ENCODE measurements at regions not wholly inside any gene's neighbourhood (a gene's known extent, or its start where the extent isn't known, plus 50 kb on each side); places are given as distances from the start of the nearest gene placed in this dataset.
"Not testable (repeated sequence)": the region's sequence is repeated elsewhere in the genome, so short reads cannot be mapped to it uniquely, and the experiment has no call there.

DNA sequence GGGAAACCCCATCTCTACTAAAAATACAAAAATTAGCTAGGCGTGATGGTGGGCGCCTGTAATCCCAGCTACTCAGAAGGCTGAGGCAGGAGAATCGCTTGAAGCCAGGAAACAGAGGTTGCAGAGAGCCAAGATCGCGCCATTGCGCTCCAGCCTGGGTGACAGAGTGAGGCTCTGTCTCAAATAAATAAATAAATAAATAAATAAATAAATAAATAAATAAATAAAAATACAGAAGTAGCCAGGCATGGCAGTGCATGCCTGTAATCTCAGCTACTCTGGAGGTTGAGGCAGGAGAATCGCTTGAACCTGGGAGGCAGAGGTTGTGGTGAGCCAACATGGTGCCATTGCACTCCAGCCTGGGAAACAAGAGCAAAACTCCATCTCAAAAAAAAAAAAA lies 1068.7 kb upstream of the CITED2 start:
- in situ Hi-C loops (cut with HindIII; ENCODE audit: low sequenced_read_pairs): not testable (repeated sequence)

DNA sequence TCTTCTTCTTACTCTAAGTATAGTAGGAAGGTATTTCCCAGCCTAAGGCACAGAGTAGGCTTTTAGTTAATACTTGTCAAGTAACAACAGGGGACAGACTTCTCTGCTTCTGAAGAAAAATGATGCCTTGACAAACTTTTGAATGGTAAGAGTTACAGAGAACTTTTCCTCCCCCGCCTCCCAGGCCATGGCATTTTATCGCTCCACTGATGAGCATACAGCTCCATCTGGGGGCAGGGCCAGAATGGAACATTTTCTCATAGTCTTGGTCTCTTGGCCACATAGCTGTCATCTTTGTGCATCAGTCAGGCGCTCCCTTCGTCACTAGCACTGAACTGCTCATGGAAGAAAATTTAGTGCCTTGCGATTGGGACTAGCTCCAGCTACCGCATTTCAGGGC lies 1066.8 kb upstream of the CITED2 start:
- in situ Hi-C loops (cut with HindIII; ENCODE audit: low sequenced_read_pairs): no loop called here

DNA sequence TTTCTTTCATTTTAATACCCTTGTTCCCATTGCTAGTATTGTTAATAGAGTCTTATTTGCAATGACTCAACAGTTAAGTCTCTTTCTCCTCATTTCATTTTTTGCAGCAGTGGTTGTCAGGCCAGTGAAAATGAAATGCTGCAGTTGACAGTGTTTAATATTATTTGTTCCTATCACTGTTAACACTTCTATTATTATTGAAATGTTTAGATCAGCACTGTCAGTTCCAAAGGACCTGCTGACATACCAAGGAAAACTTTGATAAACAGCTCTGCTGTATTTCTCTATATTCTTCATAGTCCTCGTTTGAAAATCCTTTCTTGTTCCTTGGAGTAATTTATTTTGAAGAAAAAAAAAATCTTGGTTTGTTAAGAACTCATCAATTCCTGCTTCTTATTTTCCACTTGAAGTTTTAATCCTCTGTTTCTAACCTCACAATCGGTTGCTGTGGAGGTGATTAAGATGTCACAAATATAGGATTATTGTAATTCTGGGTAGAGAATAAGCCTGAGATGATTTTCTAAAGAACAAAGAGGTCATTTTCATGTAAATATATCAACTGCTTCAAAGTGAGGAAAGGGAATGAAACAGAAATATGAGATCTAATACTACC lies 1065.9 kb upstream of the CITED2 start:
- in situ Hi-C loops (cut with HindIII; ENCODE audit: low sequenced_read_pairs): no loop called here

DNA sequence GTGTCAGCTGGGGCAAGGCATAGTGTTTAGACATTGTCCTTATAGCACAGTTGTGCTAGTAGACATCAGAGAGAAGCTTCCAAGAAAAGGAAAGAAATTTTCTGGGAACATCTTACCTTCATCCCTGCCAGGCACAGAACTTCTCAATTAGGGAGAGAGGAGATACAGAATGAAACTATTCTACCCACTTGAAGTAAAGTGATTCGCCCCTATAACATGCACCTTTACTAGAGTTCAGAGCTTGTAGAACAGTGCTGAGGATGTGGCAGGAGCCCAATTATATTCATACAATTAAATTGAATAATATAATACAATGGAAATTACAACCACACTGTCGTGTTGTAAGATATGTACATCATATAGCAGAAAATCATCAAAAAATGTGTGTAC lies 1063.9 kb upstream of the CITED2 start:
- in situ Hi-C loops (cut with HindIII; ENCODE audit: low sequenced_read_pairs): no loop called here

DNA sequence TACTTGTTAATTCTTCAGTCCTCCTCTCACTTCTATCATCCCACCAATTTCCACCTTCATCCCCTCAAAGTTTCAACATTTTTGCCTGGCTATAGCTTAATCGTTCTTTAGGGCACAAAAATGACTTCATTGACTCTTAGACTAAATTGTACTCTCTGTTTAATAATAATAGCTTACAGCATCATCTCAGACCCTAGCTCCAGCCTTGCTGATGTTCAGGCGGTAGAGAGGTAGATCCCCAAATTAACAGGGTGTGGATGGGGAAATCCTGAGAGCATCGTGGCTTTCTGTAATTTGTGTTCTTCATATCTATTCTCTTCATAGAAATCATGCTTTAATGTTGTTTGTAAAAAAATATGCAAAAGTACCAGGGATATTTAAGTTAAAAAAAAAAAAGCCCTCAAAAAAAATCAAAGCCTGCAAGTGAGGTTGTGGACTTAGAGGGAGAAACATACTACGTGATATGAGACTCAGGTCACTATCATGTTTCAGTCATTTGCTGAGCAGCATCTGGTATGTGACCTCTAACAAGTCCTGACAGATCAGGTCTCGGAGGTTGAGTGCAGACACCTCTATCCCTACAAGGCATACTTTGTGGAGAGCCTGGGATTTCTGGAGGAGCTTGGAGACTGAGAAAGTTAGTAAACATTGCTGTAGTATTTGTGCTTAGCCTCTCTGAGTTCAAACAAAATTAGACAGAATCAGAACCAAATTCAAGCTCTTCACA lies 1063.3 kb upstream of the CITED2 start:
- in situ Hi-C loops (cut with HindIII; ENCODE audit: low sequenced_read_pairs): no loop called here

DNA sequence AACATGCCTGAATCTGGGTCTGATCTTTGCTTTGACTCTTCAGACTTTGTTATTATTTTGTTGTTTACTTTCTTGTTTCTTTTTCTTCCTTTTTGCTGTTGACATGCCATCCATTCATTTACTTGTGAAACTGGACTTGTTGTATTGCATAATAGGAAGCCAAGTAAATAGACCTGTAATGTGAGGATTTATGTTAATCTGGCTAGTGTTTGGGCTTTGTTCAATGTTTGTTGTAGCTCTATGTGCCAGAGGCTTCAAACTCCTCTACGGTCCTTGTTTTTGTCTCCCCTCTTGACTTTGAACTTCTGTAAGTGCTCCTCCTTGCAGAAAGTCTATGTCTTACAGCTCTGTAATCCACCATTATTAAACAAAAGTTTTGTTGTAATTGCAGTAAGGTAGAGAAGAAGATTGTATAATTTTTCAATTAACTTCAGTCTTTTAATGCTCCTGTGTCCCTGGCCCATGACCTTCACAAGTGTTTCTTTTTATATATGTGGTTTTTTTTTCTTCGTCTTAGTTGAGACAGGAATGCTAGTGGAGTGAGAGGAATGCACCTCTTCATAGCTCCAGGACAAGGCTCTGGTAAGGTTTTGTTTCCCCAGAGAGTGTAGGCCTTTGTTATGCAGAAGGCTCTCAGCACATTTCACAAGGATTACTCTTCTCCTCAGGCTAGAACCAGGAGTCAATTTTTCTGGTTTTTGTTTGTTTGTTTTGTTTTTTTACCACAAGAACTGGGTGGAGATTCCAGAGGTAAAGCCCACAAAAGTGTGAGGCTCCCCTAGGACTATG lies 1061.8 kb upstream of the CITED2 start:
- in situ Hi-C loops (cut with HindIII; ENCODE audit: low sequenced_read_pairs): no loop called here

DNA sequence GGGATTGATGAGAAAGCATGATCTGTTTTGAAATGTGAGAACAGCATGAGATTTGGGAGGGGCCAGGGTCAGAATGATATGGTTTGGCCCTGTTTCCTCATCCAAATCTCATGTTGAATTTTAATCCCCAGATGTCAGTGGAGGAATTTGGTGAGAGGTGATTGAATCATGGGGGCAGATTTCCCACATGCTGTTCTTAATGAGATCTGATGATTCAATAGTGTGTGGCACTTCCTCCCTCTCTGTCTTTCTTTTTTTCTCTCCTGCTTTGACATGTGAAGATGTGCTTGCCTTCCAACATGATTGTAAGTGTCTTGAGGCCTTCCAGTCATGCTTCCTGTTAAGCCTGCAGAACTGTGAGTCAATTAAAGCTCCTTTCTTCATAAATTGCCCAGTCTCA lies 1060.3 kb upstream of the CITED2 start:
- in situ Hi-C loops (cut with HindIII; ENCODE audit: low sequenced_read_pairs): no loop called here

DNA sequence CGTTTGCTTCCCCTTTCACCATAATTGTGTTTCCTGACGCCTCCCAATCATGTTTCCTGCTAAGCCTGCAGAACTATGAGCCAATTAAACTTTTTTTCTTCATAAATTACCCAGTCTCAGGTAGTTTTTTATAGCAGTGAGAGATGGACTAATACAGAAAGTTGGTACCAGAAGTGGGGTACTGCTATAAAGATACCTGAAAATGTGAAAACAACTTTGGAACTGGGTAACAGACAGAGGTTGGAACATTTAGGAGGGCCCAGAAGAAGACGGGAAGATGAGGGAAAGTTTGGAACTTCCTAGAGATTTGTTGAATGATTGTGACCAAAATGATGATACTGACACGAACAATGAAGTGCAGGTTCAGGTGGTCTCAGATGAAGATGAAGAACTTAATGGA lies 1058.6 kb upstream of the CITED2 start:
- in situ Hi-C loops (cut with HindIII; ENCODE audit: low sequenced_read_pairs): no loop called here

DNA sequence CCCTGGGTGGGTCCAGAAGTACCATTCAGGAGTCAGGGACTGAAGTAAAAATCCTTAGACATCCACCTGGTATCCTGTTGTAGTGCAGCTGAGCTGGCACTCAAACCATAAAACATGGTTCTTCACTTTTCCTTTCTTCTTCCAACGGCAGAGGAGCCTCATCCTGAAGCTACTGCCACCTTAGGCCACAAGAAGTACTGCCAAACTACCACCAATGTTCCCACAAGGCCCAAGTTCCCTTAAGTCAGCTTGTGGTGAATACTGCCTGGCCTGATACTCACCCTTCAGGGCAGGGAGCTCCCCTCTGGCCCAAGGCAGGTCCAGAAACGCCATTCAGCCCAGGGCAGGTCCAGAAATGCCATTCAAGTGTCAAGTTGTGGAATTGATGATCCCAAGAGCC lies 1053.4 kb upstream of the CITED2 start:
- in situ Hi-C loops (cut with HindIII; ENCODE audit: low sequenced_read_pairs): no loop called here

DNA sequence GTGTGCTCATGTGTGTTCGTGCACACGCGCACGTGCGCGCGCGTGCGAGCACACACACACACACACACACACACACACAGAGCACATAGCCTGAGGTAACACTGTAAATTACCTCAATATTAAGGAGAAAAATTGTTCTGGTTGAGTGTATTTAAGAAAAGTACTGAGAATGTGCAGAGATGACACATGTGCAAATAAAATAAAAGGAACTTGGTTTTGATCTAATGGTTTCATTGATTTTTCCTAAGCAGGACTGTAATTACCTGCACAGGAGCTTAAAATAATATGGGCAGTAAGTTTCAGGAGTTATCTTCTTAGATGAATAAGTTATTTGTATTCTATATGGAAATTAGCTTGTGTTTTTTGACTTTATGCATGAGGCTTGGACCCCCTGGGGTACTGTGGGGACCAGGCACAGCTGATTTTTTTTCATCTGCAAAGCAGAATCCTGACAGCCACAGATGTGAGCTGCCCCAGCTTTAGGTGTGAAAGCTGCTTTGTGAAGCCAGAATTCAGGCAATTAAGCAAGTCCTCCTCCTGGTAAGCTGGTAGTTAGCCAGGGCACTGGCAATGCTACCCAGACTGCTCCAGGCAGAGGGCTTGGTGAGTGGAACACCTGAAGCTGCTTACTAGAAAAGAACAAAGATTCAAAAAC lies 1040.6 kb upstream of the CITED2 start:
- in situ Hi-C loops (cut with HindIII; ENCODE audit: low sequenced_read_pairs): no loop called here

DNA sequence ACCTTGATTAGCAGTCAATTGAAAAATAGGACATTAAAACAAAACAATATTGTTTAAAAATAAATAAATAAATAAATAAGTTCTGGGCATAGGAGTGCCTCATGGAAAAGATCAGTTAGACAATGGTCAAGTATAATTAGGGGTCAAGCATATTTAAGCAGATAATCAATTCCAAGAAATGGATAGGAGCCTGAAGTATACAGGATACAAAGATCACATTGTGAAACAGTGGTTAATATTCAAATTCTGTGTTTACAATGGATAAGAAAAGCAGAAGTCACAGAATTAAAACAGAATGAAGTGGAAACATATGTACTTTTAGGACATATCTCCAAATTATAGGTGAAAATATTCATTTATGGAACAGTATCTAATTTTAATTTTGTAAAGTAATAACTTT lies 1028.6 kb upstream of the CITED2 start:
- in situ Hi-C loops (cut with HindIII; ENCODE audit: low sequenced_read_pairs): no loop called here

DNA sequence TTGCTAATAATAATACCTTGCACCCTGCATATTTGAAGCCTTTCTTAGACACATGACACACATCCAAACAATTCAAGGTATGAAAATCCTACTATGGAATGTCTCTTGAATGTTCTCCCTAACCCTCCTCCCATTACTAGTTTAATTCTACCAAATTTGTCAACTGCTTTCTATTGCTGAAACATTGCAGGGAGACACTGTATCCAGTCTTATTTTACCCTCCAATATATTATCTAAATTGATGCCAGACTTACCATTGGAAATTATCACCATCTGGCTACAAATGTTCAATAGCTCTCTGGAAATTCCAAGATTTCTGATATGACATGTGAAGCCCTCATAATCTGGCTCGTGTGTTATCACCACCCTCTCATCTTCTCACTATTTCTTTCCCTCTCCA lies 1027.3 kb upstream of the CITED2 start:
- in situ Hi-C loops (cut with HindIII; ENCODE audit: low sequenced_read_pairs): no loop called here

DNA sequence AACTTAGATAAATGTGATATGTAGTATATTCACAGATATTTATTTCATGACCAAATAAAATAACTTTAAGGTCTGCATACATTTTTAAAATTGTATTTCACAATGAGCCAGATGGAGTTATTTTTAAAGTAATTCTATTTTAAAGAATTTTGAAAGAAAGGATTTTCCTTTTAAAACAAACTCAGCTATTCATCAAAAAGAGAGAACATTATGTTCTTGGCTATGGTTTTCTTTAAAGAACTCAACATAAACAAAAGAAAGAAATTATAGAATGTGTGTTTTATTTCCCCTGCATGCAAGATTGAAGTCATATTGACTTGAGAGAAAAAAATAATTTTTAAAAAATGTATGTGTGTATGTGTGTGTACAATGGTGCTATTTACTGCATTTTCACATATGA lies 1023.6 kb upstream of the CITED2 start:
- in situ Hi-C loops (cut with HindIII; ENCODE audit: low sequenced_read_pairs): no loop called here

DNA sequence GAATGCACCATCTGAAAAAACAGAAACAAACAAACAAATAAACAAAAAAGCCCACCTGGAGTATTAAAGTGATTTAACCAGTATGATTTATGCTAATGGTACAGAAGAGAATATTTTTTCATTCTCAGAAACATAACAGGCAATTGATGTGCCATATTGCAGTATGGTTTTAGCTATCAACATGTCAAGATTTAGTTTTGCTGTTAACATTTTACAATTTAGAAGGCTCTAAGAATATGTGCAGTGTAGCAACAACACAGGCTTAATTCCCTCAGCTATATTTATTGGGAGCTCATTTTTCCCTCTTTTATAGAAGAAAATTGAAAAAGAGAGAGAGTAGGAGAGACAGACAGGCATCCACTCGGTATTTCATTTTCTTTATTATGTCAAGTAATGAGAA lies 1022.7 kb upstream of the CITED2 start:
- in situ Hi-C loops (cut with HindIII; ENCODE audit: low sequenced_read_pairs): no loop called here

DNA sequence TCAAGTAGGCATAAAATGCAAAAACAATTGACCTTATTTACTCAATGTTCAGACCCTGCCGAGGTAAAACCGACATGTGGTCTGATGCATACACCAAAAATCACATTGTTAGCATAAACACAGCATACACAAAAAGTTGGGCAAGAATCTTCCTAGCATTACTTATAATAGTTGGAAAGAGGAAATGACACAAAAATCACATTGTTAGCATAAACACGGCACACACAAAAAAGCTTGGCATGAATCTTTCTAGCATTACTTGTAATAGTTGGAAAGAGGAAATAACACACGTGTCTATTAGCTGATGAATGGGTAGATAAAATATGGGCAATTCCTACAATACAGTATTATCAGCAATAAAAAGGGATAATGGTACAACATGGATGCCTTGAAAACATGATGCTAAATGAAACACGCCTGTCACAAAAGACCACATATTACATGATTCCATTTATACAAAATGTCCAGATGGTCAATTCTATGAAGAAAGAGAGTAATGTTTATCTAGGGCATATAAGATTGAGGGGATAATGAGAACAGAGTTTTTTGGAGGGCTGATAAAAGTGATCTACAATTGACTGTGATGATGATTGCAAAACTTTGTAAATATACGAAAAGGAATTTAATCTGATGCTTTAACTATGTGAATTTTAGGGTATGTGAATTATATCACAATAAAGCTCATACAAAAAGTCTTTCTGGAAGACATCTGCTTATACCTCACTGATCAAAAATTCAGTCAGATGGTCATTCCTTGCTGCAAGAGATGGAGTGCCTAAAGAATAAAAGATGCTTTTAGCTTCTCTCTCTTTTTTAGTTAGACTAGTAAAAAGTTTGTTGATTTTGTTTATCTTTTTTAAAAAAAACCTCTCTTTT lies 1019.5 kb upstream of the CITED2 start:
- in situ Hi-C loops (cut with HindIII; ENCODE audit: low sequenced_read_pairs): no loop called here

DNA sequence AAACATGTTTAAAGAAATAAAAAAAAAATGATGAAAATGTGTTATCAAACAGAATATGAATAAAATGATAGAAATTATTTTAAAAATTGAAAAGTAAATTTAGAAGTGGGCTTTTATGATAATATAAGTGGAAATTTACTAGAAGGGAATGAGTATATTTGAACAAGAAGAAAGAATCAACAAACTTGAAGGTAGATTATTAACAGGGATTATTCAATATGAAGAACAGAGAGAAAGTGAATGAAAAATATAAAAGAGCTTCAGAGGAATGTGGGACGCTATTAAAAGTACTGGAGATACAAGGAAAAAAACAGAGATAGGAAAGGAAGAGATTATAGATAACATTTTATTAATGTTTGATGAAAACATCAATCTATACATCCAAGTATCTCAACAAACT lies 1014.4 kb upstream of the CITED2 start:
- in situ Hi-C loops (cut with HindIII; ENCODE audit: low sequenced_read_pairs): no loop called here

DNA sequence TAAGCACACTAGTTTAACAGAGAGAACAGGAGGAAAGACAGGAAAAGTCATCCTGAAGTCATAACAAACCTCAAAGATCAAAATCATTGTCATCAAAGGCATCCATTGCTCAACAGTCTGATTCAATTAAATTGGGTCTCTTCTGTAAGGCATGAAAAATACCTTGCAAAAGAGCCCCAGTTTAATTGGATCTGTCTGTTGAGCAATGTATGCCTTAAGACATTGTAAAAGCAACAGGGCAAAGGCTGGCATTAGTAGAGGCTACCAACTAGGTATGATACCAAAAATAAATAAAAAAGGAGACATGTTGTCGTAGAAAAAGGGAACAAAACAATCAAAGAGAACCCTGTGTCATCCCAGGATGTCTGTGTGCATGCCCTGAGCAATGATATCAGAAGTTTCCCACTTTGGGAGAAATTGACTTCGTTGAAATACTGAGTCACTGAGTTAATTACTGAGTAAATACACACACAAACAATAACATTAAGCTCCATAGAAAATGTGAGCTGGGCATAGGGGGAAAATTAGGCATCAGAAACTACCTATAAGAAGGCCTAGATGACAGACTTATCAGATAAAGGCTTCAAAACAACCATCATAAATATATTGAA lies 1013.8 kb upstream of the CITED2 start:
- in situ Hi-C loops (cut with HindIII; ENCODE audit: low sequenced_read_pairs): no loop called here

DNA sequence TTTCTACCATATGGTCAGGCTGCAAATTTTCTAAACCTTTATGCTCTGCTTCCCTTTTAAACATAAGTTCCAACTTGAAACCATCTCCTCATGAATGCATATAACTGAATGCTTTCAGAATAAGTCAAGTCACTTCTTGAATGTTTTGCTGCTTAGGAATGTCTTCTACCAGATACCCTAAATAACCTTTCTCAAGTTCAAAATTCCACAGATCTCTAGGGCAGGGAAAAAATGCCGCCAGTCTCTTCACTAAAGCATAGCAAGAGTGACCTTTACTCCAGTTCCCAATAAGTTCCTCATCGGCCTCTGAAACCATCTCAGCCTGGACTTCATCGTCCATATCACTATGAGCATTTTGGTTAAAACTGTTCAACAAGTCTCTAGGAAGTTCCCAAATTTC lies 1011.2 kb upstream of the CITED2 start:
- in situ Hi-C loops (cut with HindIII; ENCODE audit: low sequenced_read_pairs): no loop called here

DNA sequence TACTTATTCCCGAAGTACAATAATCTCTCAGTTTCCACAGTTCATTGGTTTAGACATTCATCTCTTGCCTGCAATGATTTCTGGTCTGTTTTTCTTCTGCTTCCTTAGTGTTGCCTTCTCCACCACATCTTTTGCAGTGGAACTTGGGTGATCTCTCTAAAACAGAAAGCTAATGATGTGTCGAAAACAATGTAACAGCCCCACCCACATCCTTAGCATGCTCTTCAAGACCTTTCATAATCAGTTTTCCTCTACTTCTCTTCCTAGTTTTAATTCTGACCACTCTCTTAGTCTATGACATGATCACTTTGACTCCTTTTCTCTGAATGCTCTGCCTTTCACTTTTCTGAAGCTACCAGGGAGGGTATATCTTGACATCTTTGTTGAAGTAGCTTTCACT lies 1007.9 kb upstream of the CITED2 start:
- in situ Hi-C loops (cut with HindIII; ENCODE audit: low sequenced_read_pairs): no loop called here

All from DLD1 (cell line).